GM23338 (cell line): ENCODE measurements at regions not wholly inside any gene's neighbourhood (a gene's known extent, or its start where the extent isn't known, plus 50 kb on each side); places are given as distances from the start of the nearest gene placed in this dataset.

Experiments used
- ATAC-seq: fragments of 200-7000 bp; cut with Tn5 transposase; 3 replicates; pipeline ENCODE4 v1.9.1; 2020
- DNase-seq: peaks from one replicate; pipeline ENCODE4 v3.0.0-alpha.2; 2015; ENCODE audit warnings: low spot score
- H2AFZ ChIP-seq: fragments of 200-600 bp; sonication (generic); 2 replicates; pipeline ENCODE4 v1.8.0; 2016; ENCODE audit warnings: antibody characterized with exemption, mild to moderate bottlenecking, moderate library complexity
- H3F3A ChIP-seq: fragments of 200-600 bp; sonication (generic); replicated peaks from 2 replicates; pipeline ENCODE4 v1.8.0; 2017; ENCODE audit warnings: antibody characterized with exemption, mixed run types, low read depth
- H3K27ac ChIP-seq: fragments of 200-600 bp; sonication (generic); 2 replicates; pipeline ENCODE4 v1.6.1; 2016; ENCODE audit warnings: low read depth
- H3K27me3 ChIP-seq: fragments of 200-600 bp; sonication (generic); 2 replicates; pipeline ENCODE4 v1.8.0; 2016; ENCODE audit warnings: mild to moderate bottlenecking, mixed run types, moderate library complexity; ENCODE audit not compliant: insufficient read depth
- H3K36me3 ChIP-seq: fragments of 200-600 bp; sonication (generic); 2 replicates; pipeline ENCODE4 v1.8.0; 2016; ENCODE audit warnings: mild to moderate bottlenecking; ENCODE audit not compliant: insufficient read depth
- H3K4me1 ChIP-seq: fragments of 200-600 bp; sonication (generic); 2 replicates; pipeline ENCODE4 v1.8.0; 2016; ENCODE audit warnings: mild to moderate bottlenecking, moderate library complexity; ENCODE audit not compliant: insufficient read depth
- H3K4me2 ChIP-seq: fragments of 200-600 bp; sonication (generic); 2 replicates; pipeline ENCODE4 v1.7.1; 2017; ENCODE audit warnings: mixed run types
- H3K4me3 ChIP-seq: fragments of 200-600 bp; sonication (generic); 2 replicates; pipeline ENCODE4 v1.6.1; 2016; ENCODE audit warnings: mixed run types
- H3K79me2 ChIP-seq: fragments of 200-600 bp; sonication (generic); replicated peaks from 2 replicates; pipeline ENCODE4 v1.8.0; 2017; ENCODE audit warnings: mild to moderate bottlenecking; ENCODE audit not compliant: insufficient read depth
- H3K9me2 ChIP-seq: fragments of 200-600 bp; sonication (generic); 2 replicates; pipeline ENCODE4 v1.8.0; 2017; ENCODE audit not compliant: insufficient read depth
- H4K20me1 ChIP-seq: fragments of 200-600 bp; sonication (generic); replicated peaks from 2 replicates; pipeline ENCODE4 v1.8.0; 2017; ENCODE audit warnings: mild to moderate bottlenecking; ENCODE audit not compliant: insufficient read depth
- H3K27ac Mint-ChIP-seq: 2 replicates; pipeline ENCODE4 v1.8.0; 2020; ENCODE audit warnings: inconsistent platforms, mild to moderate bottlenecking, moderate library complexity, mixed read lengths
- H3K27me3 Mint-ChIP-seq: 3 replicates; pipeline ENCODE4 v1.8.0; 2022; ENCODE audit warnings: low read depth, mild to moderate bottlenecking, moderate library complexity, mixed read lengths, inconsistent platforms; ENCODE audit not compliant: insufficient read depth, poor library complexity
- H3K36me3 Mint-ChIP-seq: 3 replicates; pipeline ENCODE4 v1.8.0; 2021; ENCODE audit warnings: low read depth, mild to moderate bottlenecking, inconsistent platforms, moderate library complexity, mixed read lengths
- H3K4me1 Mint-ChIP-seq: 3 replicates; pipeline ENCODE4 v1.8.0; 2020; ENCODE audit warnings: mild to moderate bottlenecking, inconsistent platforms, mixed read lengths
- H3K4me3 Mint-ChIP-seq: 3 replicates; pipeline ENCODE4 v1.8.0; 2021; ENCODE audit warnings: moderate library complexity, mild to moderate bottlenecking, inconsistent platforms, mixed read lengths
- H3K9me3 Mint-ChIP-seq: 3 replicates; pipeline ENCODE4 v1.8.0; 2020; ENCODE audit warnings: moderate library complexity, mild to moderate bottlenecking, inconsistent platforms, mixed read lengths
- CREB1 ChIP-seq: fragments of 250-450 bp; sonication (Bioruptor Pico); IDR thresholded peaks from 2 replicates; pipeline ENCODE4 v1.5.0; 2020; ENCODE audit warnings: low read depth, mild to moderate bottlenecking, moderate library complexity
- EZH2phosphoT487 ChIP-seq: fragments of 200-600 bp; sonication (generic); IDR thresholded peaks from one replicate; pipeline ENCODE4 v1.8.1; 2018; ENCODE audit warnings: antibody characterized with exemption; ENCODE audit not compliant: unreplicated experiment
- JUNB ChIP-seq: IDR thresholded peaks from one replicate; pipeline ENCODE4 v1.6.1; 2016; ENCODE audit warnings: antibody characterized with exemption; ENCODE audit not compliant: unreplicated experiment
- NANOG ChIP-seq: IDR thresholded peaks from 2 replicates; pipeline ENCODE4 v1.6.1; 2016; ENCODE audit warnings: antibody characterized with exemption, borderline replicate concordance
- POLR2AphosphoS5 ChIP-seq: IDR thresholded peaks from 2 replicates; pipeline ENCODE4 v1.6.1; 2016; ENCODE audit warnings: antibody characterized with exemption, low read depth
- STAT1 ChIP-seq: IDR thresholded peaks from one replicate; pipeline ENCODE4 v1.6.1; 2016; ENCODE audit warnings: antibody characterized with exemption; ENCODE audit not compliant: unreplicated experiment
- ZNF114 ChIP-seq: fragments of 250-450 bp; sonication (Bioruptor Pico); IDR thresholded peaks from 2 replicates; pipeline ENCODE4 v1.5.0; 2020; ENCODE audit warnings: mild to moderate bottlenecking, moderate library complexity
- ZNF331 ChIP-seq: fragments of 250-450 bp; sonication (Bioruptor Pico); IDR thresholded peaks from 2 replicates; pipeline ENCODE4 v1.5.0; 2020; ENCODE audit warnings: low read depth, mild to moderate bottlenecking, moderate library complexity
- TF ChIP-seq, protein P1 (sequence below), 2 experiments: fragments of 200-600 bp in 1 of 2; sonication (generic) in 1 of 2; conservative IDR thresholded peaks; 2 replicates each; pipeline versions ENCODE4 v1.5.1 to v1.6.1; 2016 to 2017; ENCODE audit warnings: antibody characterized with exemption in 2 of 2, low read depth in 2 of 2, mild to moderate bottlenecking in 2 of 2, moderate library complexity in 1 of 2
- TF ChIP-seq, protein P2 (sequence below): IDR thresholded peaks from one replicate; pipeline ENCODE4 v1.6.1; 2018; ENCODE audit warnings: antibody characterized with exemption; ENCODE audit not compliant: unreplicated experiment
- TF ChIP-seq, protein P3 (sequence below): fragments of 250-450 bp; sonication (Bioruptor Pico); IDR thresholded peaks from 2 replicates; pipeline ENCODE4 v1.5.0; 2020; ENCODE audit warnings: mild to moderate bottlenecking, moderate library complexity

DNA sequence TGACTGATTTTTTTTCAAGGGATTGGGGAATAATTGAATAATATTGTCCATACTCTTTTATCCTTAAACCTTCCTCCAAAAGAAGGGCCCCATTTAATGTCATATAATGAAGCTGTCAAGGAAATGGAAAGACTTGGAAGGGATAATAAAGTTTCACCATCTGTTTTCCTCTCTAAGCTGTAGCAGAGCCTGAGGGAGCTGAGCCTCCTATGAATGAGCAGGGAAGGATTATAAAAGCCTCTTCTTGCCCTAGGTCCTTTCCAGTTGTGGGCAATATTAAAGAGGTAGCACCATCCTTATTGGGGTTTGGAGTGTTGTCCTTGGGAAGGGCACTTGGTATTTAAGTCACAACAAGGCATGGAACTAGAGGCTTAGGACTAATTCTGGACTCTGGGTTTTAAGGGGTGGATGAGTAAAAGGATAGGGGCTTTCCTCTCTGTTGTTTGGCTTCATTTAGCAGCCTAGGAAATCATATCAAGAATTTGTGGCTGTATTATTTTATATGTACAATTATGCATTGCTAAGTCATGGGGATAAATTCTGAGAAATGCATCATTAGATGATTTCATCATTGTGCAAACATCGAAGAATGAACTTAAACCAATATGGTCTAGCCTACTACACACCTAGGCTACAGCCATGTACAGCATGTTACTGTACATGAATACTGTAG, 408.5 kb upstream of the DCN start:
- H3K9me2 ChIP-seq = no peaks in the 10 kb centered on the region
- no peak overlapping the region for H3K4me3 Mint-ChIP-seq
- ATAC-seq (no peak), DNase-seq (no peak)
- no peaks in the 10 kb centered on the region for H3K36me3 Mint-ChIP-seq
- H3K27ac Mint-ChIP-seq = no peak overlapping the region
- no peaks in the 10 kb centered on the region for H3K79me2 ChIP-seq
- H3K4me3 ChIP-seq = no peak overlapping the region
- H3K4me2 ChIP-seq = no peak overlapping the region
- peaks cover 19% of the 10 kb centered on the region; the same call in 1 of the 2 replicates for H3K4me1 ChIP-seq
- TF ChIP-seq STAT1 (no peak), JUNB (no peak), CREB1 (no peak), EZH2phosphoT487 (no peak), ZNF114 (CRISPR knock-in tag) (no peak), POLR2AphosphoS5 (no peak), NANOG (no peak), ZNF331 (no peak)
- TF ChIP-seq, protein P1, sequence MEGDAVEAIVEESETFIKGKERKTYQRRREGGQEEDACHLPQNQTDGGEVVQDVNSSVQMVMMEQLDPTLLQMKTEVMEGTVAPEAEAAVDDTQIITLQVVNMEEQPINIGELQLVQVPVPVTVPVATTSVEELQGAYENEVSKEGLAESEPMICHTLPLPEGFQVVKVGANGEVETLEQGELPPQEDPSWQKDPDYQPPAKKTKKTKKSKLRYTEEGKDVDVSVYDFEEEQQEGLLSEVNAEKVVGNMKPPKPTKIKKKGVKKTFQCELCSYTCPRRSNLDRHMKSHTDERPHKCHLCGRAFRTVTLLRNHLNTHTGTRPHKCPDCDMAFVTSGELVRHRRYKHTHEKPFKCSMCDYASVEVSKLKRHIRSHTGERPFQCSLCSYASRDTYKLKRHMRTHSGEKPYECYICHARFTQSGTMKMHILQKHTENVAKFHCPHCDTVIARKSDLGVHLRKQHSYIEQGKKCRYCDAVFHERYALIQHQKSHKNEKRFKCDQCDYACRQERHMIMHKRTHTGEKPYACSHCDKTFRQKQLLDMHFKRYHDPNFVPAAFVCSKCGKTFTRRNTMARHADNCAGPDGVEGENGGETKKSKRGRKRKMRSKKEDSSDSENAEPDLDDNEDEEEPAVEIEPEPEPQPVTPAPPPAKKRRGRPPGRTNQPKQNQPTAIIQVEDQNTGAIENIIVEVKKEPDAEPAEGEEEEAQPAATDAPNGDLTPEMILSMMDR (conservative IDR thresholded peaks at IDR 0.05; ENCODE audit: low read depth in 2 of 2) = no peak
- TF ChIP-seq, protein P2, sequence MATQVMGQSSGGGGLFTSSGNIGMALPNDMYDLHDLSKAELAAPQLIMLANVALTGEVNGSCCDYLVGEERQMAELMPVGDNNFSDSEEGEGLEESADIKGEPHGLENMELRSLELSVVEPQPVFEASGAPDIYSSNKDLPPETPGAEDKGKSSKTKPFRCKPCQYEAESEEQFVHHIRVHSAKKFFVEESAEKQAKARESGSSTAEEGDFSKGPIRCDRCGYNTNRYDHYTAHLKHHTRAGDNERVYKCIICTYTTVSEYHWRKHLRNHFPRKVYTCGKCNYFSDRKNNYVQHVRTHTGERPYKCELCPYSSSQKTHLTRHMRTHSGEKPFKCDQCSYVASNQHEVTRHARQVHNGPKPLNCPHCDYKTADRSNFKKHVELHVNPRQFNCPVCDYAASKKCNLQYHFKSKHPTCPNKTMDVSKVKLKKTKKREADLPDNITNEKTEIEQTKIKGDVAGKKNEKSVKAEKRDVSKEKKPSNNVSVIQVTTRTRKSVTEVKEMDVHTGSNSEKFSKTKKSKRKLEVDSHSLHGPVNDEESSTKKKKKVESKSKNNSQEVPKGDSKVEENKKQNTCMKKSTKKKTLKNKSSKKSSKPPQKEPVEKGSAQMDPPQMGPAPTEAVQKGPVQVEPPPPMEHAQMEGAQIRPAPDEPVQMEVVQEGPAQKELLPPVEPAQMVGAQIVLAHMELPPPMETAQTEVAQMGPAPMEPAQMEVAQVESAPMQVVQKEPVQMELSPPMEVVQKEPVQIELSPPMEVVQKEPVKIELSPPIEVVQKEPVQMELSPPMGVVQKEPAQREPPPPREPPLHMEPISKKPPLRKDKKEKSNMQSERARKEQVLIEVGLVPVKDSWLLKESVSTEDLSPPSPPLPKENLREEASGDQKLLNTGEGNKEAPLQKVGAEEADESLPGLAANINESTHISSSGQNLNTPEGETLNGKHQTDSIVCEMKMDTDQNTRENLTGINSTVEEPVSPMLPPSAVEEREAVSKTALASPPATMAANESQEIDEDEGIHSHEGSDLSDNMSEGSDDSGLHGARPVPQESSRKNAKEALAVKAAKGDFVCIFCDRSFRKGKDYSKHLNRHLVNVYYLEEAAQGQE = no peak
- TF ChIP-seq, protein P3, sequence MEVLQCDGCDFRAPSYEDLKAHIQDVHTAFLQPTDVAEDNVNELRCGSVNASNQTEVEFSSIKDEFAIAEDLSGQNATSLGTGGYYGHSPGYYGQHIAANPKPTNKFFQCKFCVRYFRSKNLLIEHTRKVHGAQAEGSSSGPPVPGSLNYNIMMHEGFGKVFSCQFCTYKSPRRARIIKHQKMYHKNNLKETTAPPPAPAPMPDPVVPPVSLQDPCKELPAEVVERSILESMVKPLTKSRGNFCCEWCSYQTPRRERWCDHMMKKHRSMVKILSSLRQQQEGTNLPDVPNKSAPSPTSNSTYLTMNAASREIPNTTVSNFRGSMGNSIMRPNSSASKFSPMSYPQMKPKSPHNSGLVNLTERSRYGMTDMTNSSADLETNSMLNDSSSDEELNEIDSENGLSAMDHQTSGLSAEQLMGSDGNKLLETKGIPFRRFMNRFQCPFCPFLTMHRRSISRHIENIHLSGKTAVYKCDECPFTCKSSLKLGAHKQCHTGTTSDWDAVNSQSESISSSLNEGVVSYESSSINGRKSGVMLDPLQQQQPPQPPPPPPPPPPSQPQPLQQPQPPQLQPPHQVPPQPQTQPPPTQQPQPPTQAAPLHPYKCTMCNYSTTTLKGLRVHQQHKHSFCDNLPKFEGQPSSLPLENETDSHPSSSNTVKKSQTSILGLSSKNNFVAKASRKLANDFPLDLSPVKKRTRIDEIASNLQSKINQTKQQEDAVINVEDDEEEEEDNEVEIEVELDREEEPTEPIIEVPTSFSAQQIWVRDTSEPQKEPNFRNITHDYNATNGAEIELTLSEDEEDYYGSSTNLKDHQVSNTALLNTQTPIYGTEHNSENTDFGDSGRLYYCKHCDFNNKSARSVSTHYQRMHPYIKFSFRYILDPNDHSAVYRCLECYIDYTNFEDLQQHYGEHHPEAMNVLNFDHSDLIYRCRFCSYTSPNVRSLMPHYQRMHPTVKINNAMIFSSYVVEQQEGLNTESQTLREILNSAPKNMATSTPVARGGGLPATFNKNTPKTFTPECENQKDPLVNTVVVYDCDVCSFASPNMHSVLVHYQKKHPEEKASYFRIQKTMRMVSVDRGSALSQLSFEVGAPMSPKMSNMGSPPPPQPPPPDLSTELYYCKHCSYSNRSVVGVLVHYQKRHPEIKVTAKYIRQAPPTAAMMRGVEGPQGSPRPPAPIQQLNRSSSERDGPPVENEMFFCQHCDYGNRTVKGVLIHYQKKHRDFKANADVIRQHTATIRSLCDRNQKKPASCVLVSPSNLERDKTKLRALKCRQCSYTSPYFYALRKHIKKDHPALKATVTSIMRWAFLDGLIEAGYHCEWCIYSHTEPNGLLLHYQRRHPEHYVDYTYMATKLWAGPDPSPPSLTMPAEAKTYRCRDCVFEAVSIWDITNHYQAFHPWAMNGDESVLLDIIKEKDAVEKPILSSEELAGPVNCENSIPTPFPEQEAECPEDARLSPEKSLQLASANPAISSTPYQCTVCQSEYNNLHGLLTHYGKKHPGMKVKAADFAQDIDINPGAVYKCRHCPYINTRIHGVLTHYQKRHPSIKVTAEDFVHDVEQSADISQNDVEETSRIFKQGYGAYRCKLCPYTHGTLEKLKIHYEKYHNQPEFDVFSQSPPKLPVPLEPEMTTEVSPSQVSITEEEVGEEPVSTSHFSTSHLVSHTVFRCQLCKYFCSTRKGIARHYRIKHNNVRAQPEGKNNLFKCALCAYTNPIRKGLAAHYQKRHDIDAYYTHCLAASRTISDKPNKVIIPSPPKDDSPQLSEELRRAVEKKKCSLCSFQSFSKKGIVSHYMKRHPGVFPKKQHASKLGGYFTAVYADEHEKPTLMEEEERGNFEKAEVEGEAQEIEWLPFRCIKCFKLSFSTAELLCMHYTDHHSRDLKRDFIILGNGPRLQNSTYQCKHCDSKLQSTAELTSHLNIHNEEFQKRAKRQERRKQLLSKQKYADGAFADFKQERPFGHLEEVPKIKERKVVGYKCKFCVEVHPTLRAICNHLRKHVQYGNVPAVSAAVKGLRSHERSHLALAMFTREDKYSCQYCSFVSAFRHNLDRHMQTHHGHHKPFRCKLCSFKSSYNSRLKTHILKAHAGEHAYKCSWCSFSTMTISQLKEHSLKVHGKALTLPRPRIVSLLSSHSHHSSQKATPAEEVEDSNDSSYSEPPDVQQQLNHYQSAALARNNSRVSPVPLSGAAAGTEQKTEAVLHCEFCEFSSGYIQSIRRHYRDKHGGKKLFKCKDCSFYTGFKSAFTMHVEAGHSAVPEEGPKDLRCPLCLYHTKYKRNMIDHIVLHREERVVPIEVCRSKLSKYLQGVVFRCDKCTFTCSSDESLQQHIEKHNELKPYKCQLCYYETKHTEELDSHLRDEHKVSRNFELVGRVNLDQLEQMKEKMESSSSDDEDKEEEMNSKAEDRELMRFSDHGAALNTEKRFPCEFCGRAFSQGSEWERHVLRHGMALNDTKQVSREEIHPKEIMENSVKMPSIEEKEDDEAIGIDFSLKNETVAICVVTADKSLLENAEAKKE (CRISPR knock-in tag) = no peak
- H3K27me3 Mint-ChIP-seq = no peaks in the 10 kb centered on the region
- H3K4me1 Mint-ChIP-seq = peaks cover 20% of the 10 kb centered on the region; the same call in 2 of the 3 replicates
- H3K27me3 ChIP-seq = no peaks in the 10 kb centered on the region
- H2AFZ ChIP-seq = no peak overlapping the region
- no peaks in the 10 kb centered on the region for H4K20me1 ChIP-seq
- no peaks in the 10 kb centered on the region for H3F3A ChIP-seq
- H3K27ac ChIP-seq = no peak overlapping the region
- H3K36me3 ChIP-seq = no peaks in the 10 kb centered on the region
- H3K9me3 Mint-ChIP-seq = no peaks in the 10 kb centered on the region
